SK-N-SH (cell line): ENCODE measurements at regions not wholly inside any gene's neighbourhood (a gene's known extent, or its start where the extent isn't known, plus 50 kb on each side); places are given as distances from the start of the nearest gene placed in this dataset.

Experiments
- CTCF ChIA-PET: fragments of 300-600, 350-600 bp; formaldehyde crosslinking; extraction: SDS; loops from one replicate; lab custom pipeline; 2021; lab: Yijun Ruan, JAX
- POLR2A ChIA-PET: fragments of 350-600 bp; sonication (Branson Sonifier 250); formaldehyde crosslinking; extraction: SDS; loops from one replicate; lab custom pipeline; 2020; ENCODE audit warnings: antibody characterized with exemption, inconsistent platforms; lab: Yijun Ruan, JAX
- DNase-seq: peaks from one replicate; pipeline ENCODE4 v3.0.0; 2012
- H2AFZ ChIP-seq: fragments of 200-600 bp; sonication (generic); 2 replicates; pipeline ENCODE4 v1.8.1; 2016; ENCODE audit warnings: antibody characterized with exemption, mild to moderate bottlenecking, low read depth
- H3F3A ChIP-seq: fragments of 200-600 bp; sonication (generic); replicated peaks from 2 replicates; pipeline ENCODE3; 2016; ENCODE audit warnings: antibody characterized with exemption, mild to moderate bottlenecking; ENCODE audit not compliant: insufficient read depth
- H3K27ac ChIP-seq, 2 experiments: fragments of 200-500 bp in 1 of 2; fragments of 200-600 bp in 1 of 2; sonication (Bioruptor generic) in 1 of 2; sonication (generic), shearing (Covaris generic) in 1 of 2; 2 replicates each; pipeline versions ENCODE4 v1.5.1 to v1.6.1; 2014 to 2016; ENCODE audit warnings: low read depth in 2 of 2, inconsistent platforms in 1 of 2, low read length in 1 of 2, mild to moderate bottlenecking in 1 of 2, mixed read lengths in 1 of 2
- H3K27me3 ChIP-seq: fragments of 200-600 bp; sonication (generic), shearing (Covaris generic); 2 replicates; pipeline ENCODE4 v1.6.1; 2016; ENCODE audit warnings: mixed run types; ENCODE audit not compliant: insufficient read depth
- H3K36me3 ChIP-seq, 2 experiments: fragments of 200-500 bp in 1 of 2; fragments of 200-600 bp in 1 of 2; sonication (Bioruptor generic) in 1 of 2; sonication (generic) in 1 of 2; replicated peaks in 1 of 2; 2 replicates each; pipeline versions ENCODE3 to v1.5.1; 2014 to 2016; ENCODE audit warnings: low read length in 1 of 2, mild to moderate bottlenecking in 1 of 2; ENCODE audit not compliant: insufficient read depth in 2 of 2, control insufficient read depth in 1 of 2
- H3K4me1 ChIP-seq, 2 experiments: fragments of 200-500 bp in 1 of 2; fragments of 200-600 bp in 1 of 2; sonication (Bioruptor generic) in 1 of 2; sonication (generic), shearing (Covaris generic) in 1 of 2; 2 replicates each; pipeline versions ENCODE4 v1.5.1 to v1.6.1; 2014 to 2016; ENCODE audit warnings: low read depth in 1 of 2, low read length in 1 of 2, mixed run types in 1 of 2; ENCODE audit not compliant: insufficient read depth in 2 of 2, control insufficient read depth in 1 of 2
- H3K4me2 ChIP-seq: fragments of 200-600 bp; sonication (generic), shearing (Covaris generic); 2 replicates; pipeline ENCODE4 v1.6.1; 2017; ENCODE audit warnings: mixed run types
- H3K4me3 ChIP-seq, 2 experiments: fragments of 200-500 bp in 1 of 2; fragments of 200-600 bp in 1 of 2; sonication (Bioruptor generic) in 1 of 2; sonication (generic), shearing (Covaris generic) in 1 of 2; 2 replicates each; pipeline versions ENCODE4 v1.5.1 to v1.8.1; 2014 to 2016; ENCODE audit warnings: low read depth in 2 of 2, inconsistent platforms in 1 of 2, low read length in 1 of 2, mild to moderate bottlenecking in 1 of 2, mixed read lengths in 1 of 2, moderate library complexity in 1 of 2
- H3K79me2 ChIP-seq: fragments of 200-600 bp; sonication (generic); 2 replicates; pipeline ENCODE4 v1.8.1; 2017; ENCODE audit warnings: mild to moderate bottlenecking; ENCODE audit not compliant: insufficient read depth
- H3K9ac ChIP-seq: fragments of 200-600 bp; sonication (generic); 2 replicates; pipeline ENCODE4 v1.6.1; 2017; ENCODE audit warnings: mixed run types
- H3K9me2 ChIP-seq: fragments of 200-600 bp; sonication (generic); 2 replicates; pipeline ENCODE4 v1.6.1; 2017; ENCODE audit warnings: mixed run types
- H3K9me3 ChIP-seq: fragments of 200-600 bp; sonication (generic); 2 replicates; pipeline ENCODE4 v1.6.1; 2017; ENCODE audit warnings: mixed run types, mild to moderate bottlenecking, moderate library complexity
- H4K20me1 ChIP-seq: fragments of 200-600 bp; sonication (generic); 2 replicates; pipeline ENCODE4 v1.6.1; 2017; ENCODE audit warnings: mild to moderate bottlenecking, mixed run types; ENCODE audit not compliant: insufficient read depth
- CHD2 ChIP-seq: fragments of 150-350 bp; IDR thresholded peaks from 2 replicates; pipeline ENCODE4 v1.6.1; 2018; ENCODE audit warnings: low read length; ENCODE audit not compliant: partially characterized antibody
- ELF1 ChIP-seq: IDR thresholded peaks from 2 replicates; pipeline ENCODE4 v1.4.0; 2012
- EP300 ChIP-seq, 2 experiments: IDR thresholded peaks; 2 replicates each; pipeline versions ENCODE4 v1.4.0 to v1.6.1; 2012; ENCODE audit warnings: borderline replicate concordance in 1 of 2, low read depth in 1 of 2, low read length in 1 of 2
- EZH2phosphoT487 ChIP-seq: fragments of 200-600 bp; sonication (generic); IDR thresholded peaks from 2 replicates; pipeline ENCODE4 v1.6.1; 2017; ENCODE audit warnings: low read depth, mixed run types, mild to moderate bottlenecking, antibody characterized with exemption, moderate library complexity, borderline replicate concordance
- FOSL2 ChIP-seq: IDR thresholded peaks from 2 replicates; pipeline ENCODE4 v1.4.0; 2012; ENCODE audit warnings: low read depth, mild to moderate bottlenecking, moderate library complexity, borderline replicate concordance
- FOXJ3 ChIP-seq: sonication (generic); formaldehyde crosslinking; IDR thresholded peaks from 2 replicates; pipeline ENCODE4 v1.5.1; 2020; ENCODE audit warnings: mild to moderate bottlenecking, missing genetic modification reagents
- FOXM1 ChIP-seq: IDR thresholded peaks from 2 replicates; pipeline ENCODE4 v1.4.0; 2012; ENCODE audit warnings: low read depth, mild to moderate bottlenecking
- GABPA ChIP-seq: IDR thresholded peaks from 2 replicates; pipeline ENCODE4 v1.4.0; 2012; ENCODE audit warnings: low read depth, mild to moderate bottlenecking
- GATA2 ChIP-seq: sonication (generic); formaldehyde crosslinking; IDR thresholded peaks from 2 replicates; pipeline ENCODE4 v1.5.0; 2020; ENCODE audit warnings: mild to moderate bottlenecking, missing genetic modification reagents
- JUND ChIP-seq: IDR thresholded peaks from 2 replicates; pipeline ENCODE4 v1.4.0; 2012
- MEF2A ChIP-seq: IDR thresholded peaks from 2 replicates; pipeline ENCODE4 v1.4.0; 2012; ENCODE audit warnings: low read depth, borderline replicate concordance
- MXI1 ChIP-seq: IDR thresholded peaks from 2 replicates; pipeline ENCODE4 v1.6.1; 2012; ENCODE audit warnings: mild to moderate bottlenecking, low read depth, low read length, improper control_type of control experiment
- NFIC ChIP-seq: IDR thresholded peaks from 2 replicates; pipeline ENCODE4 v1.4.0; 2012; ENCODE audit warnings: borderline replicate concordance
- NRF1 ChIP-seq: IDR thresholded peaks from 2 replicates; pipeline ENCODE4 v1.6.1; 2012; ENCODE audit warnings: low read depth, mild to moderate bottlenecking, low read length
- PBX3 ChIP-seq: IDR thresholded peaks from 2 replicates; pipeline ENCODE4; 2012
- POLR2AphosphoS5 ChIP-seq: IDR thresholded peaks from 2 replicates; pipeline ENCODE4 v1.6.1; 2012; ENCODE audit warnings: low read depth, low read length
- RAD21 ChIP-seq: IDR thresholded peaks from 2 replicates; pipeline ENCODE4 v1.6.1; 2012; ENCODE audit warnings: mild to moderate bottlenecking, low read length
- RCOR1 ChIP-seq: fragments of 150-350 bp; IDR thresholded peaks from 2 replicates; pipeline ENCODE4 v1.6.1; 2017; ENCODE audit warnings: antibody characterized with exemption, low read length
- RFX5 ChIP-seq: IDR thresholded peaks from 2 replicates; pipeline ENCODE4 v1.6.1; 2012; ENCODE audit warnings: mild to moderate bottlenecking, improper control_type of control experiment, low read length
- RXRA ChIP-seq: IDR thresholded peaks from 2 replicates; pipeline ENCODE4 v1.4.0; 2012; ENCODE audit warnings: low read depth, mild to moderate bottlenecking, borderline replicate concordance
- SIN3A ChIP-seq: IDR thresholded peaks from 2 replicates; pipeline ENCODE4 v1.6.1; 2012; ENCODE audit warnings: low read depth, mild to moderate bottlenecking, low read length, moderate library complexity, borderline replicate concordance
- SMC3 ChIP-seq: IDR thresholded peaks from 2 replicates; pipeline ENCODE4 v1.6.1; 2012; ENCODE audit warnings: low read depth, low read length, improper control_type of control experiment
- TAF1 ChIP-seq: IDR thresholded peaks from 2 replicates; pipeline ENCODE4 v1.6.1; 2012; ENCODE audit warnings: low read depth, mild to moderate bottlenecking, low read length, moderate library complexity, borderline replicate concordance
- TCF12 ChIP-seq: IDR thresholded peaks from 2 replicates; pipeline ENCODE4 v1.4.0; 2012
- TEAD4 ChIP-seq: IDR thresholded peaks from 2 replicates; pipeline ENCODE4 v1.4.0; 2012; ENCODE audit warnings: mild to moderate bottlenecking, borderline replicate concordance; ENCODE audit not compliant: insufficient read depth
- USF1 ChIP-seq: IDR thresholded peaks from 2 replicates; pipeline ENCODE4 v1.4.0; 2012; ENCODE audit warnings: low read depth, borderline replicate concordance
- YY1 ChIP-seq: IDR thresholded peaks from 2 replicates; pipeline ENCODE4 v1.4.0; 2012; ENCODE audit warnings: low read depth, mild to moderate bottlenecking
- WGBS: methylation state at CpG from one replicate; pipeline ENCODE4 v1.1.6; 2017; ENCODE audit warnings: low lambda C conversion rate; 5-methylcytosine and 5-hydroxymethylcytosine counted together
- TF ChIP-seq, protein P1 (sequence below): fragments of 150-350 bp; IDR thresholded peaks from 2 replicates; pipeline ENCODE4 v1.6.1; 2016; ENCODE audit warnings: mild to moderate bottlenecking, low read depth, low read length
- TF ChIP-seq, protein P2 (sequence below): IDR thresholded peaks from 2 replicates; pipeline ENCODE4 v1.4.0; 2012; ENCODE audit warnings: low read depth
- TF ChIP-seq, protein P3 (sequence below): fragments of 150-350 bp; IDR thresholded peaks from 2 replicates; pipeline ENCODE4 v1.6.1; 2017; ENCODE audit warnings: antibody characterized with exemption, low read length, low read depth, borderline replicate concordance
- TF ChIP-seq, protein P4 (sequence below): IDR thresholded peaks from 2 replicates; pipeline ENCODE4 v1.4.0; 2012; ENCODE audit warnings: low read depth, borderline replicate concordance

GRCh38 chr5:91787718-91788117 is 404.6 kb upstream of the ARRDC3 start:
- no peaks in the 10 kb centered on the region for H3K9me2 ChIP-seq
- peaks cover 0 to 3% of the 10 kb centered on the region in 2 experiments for H3K36me3 ChIP-seq
- H3K4me3 ChIP-seq: no peak overlapping the region
- POLR2A ChIA-PET: no interaction called here
- H3K4me1 ChIP-seq: no peaks in the 10 kb centered on the region; a peak in 2 of 4 replicates
- CTCF ChIA-PET: no interaction called here
- H3K27me3 ChIP-seq: no peaks in the 10 kb centered on the region
- no peak overlapping the region for H3K4me2 ChIP-seq
- peak overlapping the region; percentile 50 to 53; a peak in 3 of 4 replicates for H3K27ac ChIP-seq
- H3K9ac ChIP-seq: no peak overlapping the region
- H4K20me1 ChIP-seq: no peaks in the 10 kb centered on the region
- H3F3A ChIP-seq: peaks cover 23% of the 10 kb centered on the region
- no peaks in the 10 kb centered on the region for H3K79me2 ChIP-seq
- no peaks in the 10 kb centered on the region; the same call in 1 of the 2 replicates for H3K9me3 ChIP-seq
- H2AFZ ChIP-seq: no peak overlapping the region
- WGBS: 3% methylated on average over 1 of the region's 1 CpG
- DNase-seq: no peak
- TF ChIP-seq, protein P1, sequence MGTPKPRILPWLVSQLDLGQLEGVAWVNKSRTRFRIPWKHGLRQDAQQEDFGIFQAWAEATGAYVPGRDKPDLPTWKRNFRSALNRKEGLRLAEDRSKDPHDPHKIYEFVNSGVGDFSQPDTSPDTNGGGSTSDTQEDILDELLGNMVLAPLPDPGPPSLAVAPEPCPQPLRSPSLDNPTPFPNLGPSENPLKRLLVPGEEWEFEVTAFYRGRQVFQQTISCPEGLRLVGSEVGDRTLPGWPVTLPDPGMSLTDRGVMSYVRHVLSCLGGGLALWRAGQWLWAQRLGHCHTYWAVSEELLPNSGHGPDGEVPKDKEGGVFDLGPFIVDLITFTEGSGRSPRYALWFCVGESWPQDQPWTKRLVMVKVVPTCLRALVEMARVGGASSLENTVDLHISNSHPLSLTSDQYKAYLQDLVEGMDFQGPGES: no peak
- TF ChIP-seq USF1 (no peak), FOSL2 (peak; percentile 86; the same call in 1 of the 2 replicates), POLR2AphosphoS5 (peak; percentile 41; the same call in 1 of the 2 replicates), NFIC (peak; percentile 94), YY1 (no peak), CHD2 (no peak), MEF2A (peak; percentile 98), TCF12 (peak; percentile 93), ELF1 (no peak), TAF1 (no peak), NRF1 (no peak), EZH2phosphoT487 (no peak), TEAD4 (peak; percentile 80; the same call in 1 of the 2 replicates), RCOR1 (no peak), FOXM1 (peak; percentile 50; the same call in 1 of the 2 replicates), MXI1 (no peak), RAD21 (no peak), SMC3 (no peak), GABPA (no peak), GATA2 (CRISPR knock-in tag) (no peak), JUND (peak; percentile 96), SIN3A (no peak), RXRA (peak; percentile 58), PBX3 (peak; percentile 82), RFX5 (no peak), FOXJ3 (CRISPR knock-in tag) (no peak), EP300 (IDR thresholded peaks at IDR 0.05; ENCODE audit: borderline replicate concordance in 1 of 2, low read depth in 1 of 2, low read length in 1 of 2) (peak; percentile 34 to 94; a peak in 3 of 4 replicates)
- TF ChIP-seq, protein P2, sequence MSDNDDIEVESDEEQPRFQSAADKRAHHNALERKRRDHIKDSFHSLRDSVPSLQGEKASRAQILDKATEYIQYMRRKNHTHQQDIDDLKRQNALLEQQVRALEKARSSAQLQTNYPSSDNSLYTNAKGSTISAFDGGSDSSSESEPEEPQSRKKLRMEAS: peak; percentile 27; the same call in 1 of the 2 replicates
- TF ChIP-seq, protein P3, sequence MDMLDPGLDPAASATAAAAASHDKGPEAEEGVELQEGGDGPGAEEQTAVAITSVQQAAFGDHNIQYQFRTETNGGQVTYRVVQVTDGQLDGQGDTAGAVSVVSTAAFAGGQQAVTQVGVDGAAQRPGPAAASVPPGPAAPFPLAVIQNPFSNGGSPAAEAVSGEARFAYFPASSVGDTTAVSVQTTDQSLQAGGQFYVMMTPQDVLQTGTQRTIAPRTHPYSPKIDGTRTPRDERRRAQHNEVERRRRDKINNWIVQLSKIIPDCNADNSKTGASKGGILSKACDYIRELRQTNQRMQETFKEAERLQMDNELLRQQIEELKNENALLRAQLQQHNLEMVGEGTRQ: no peak
- TF ChIP-seq, protein P4, sequence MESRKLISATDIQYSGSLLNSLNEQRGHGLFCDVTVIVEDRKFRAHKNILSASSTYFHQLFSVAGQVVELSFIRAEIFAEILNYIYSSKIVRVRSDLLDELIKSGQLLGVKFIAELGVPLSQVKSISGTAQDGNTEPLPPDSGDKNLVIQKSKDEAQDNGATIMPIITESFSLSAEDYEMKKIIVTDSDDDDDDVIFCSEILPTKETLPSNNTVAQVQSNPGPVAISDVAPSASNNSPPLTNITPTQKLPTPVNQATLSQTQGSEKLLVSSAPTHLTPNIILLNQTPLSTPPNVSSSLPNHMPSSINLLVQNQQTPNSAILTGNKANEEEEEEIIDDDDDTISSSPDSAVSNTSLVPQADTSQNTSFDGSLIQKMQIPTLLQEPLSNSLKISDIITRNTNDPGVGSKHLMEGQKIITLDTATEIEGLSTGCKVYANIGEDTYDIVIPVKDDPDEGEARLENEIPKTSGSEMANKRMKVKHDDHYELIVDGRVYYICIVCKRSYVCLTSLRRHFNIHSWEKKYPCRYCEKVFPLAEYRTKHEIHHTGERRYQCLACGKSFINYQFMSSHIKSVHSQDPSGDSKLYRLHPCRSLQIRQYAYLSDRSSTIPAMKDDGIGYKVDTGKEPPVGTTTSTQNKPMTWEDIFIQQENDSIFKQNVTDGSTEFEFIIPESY: no peak
